ENCODE measurements at regions not wholly inside any gene's neighbourhood (a gene's known extent, or its start where the extent isn't known, plus 50 kb on each side); places are given as distances from the start of the nearest gene placed in this dataset.

- TF ChIP-seq CTCF (IDR thresholded peaks at IDR 0.05) (no peak), POLR2AphosphoS5 (IDR thresholded peaks at IDR 0.05) (no peak)
Observed at GRCh38 chr5:3709068-3709716, 113.6 kb downstream of the IRX1 start.
